Stomach (tissue), 8 donors: ENCODE measurements at regions not wholly inside any gene's neighbourhood (a gene's known extent, or its start where the extent isn't known, plus 50 kb on each side); places are given as distances from the start of the nearest gene placed in this dataset.

Experiments
- DNase-seq, 2 donors: peaks; one replicate each; pipeline versions ENCODE4 v3.0.0 to v3.0.0-alpha.2; 2013 to 2019
- H3K27ac ChIP-seq, 5 donors: fragments of 200-600 bp in 4 of 5; sonication (generic) in 4 of 5; one replicate each; pipeline ENCODE4 v1.5.1; 2013 to 2019; ENCODE audit warnings: mild to moderate bottlenecking in 1 of 5, moderate library complexity in 1 of 5
- H3K27me3 ChIP-seq, 3 donors: fragments of 200-600 bp; sonication (generic); one replicate each; pipeline ENCODE4 v1.5.1; 2017 to 2019; ENCODE audit warnings: mixed run types in 1 of 3
- H3K36me3 ChIP-seq, 4 donors: fragments of 200-600 bp; sonication (generic); 1 replicate in 3 of 4; 2 replicates in 1 of 4; pipeline ENCODE4 v1.5.1; 2016 to 2019
- H3K4me1 ChIP-seq, 4 donors: fragments of 200-600 bp; sonication (generic); one replicate each; pipeline ENCODE4 v1.5.1; 2016 to 2019
- H3K4me3 ChIP-seq, 4 donors: fragments of 200-600 bp; sonication (generic) in 3 of 4; one replicate each; pipeline ENCODE4 v1.5.1; 2016 to 2019; ENCODE audit warnings: mild to moderate bottlenecking in 1 of 4
- H3K9me3 ChIP-seq, 4 donors: fragments of 200-600 bp; sonication (generic); one replicate each; pipeline ENCODE4 v1.5.1; 2016 to 2019
- EP300 ChIP-seq: sonication (generic); formaldehyde crosslinking; IDR thresholded peaks from one replicate; pipeline ENCODE4 v1.6.1; 2017; ENCODE audit warnings: antibody characterized with exemption
- POLR2A ChIP-seq, 4 donors: fragments of 450-650 bp; IDR thresholded peaks; one replicate each; pipeline ENCODE4 v1.6.1; 2016; ENCODE audit warnings: antibody characterized with exemption in 4 of 4, control low read depth in 2 of 4, mild to moderate bottlenecking in 1 of 4, moderate library complexity in 1 of 4
- POLR2AphosphoS5 ChIP-seq, 3 donors: sonication (generic); formaldehyde crosslinking; IDR thresholded peaks; one replicate each; pipeline ENCODE4 v1.6.1; 2016; ENCODE audit warnings: antibody characterized with exemption in 3 of 3
- whole genome bisulfite sequencing, 5 donors: extraction: QIAGEN DNeasy Blood & Tissue Kit in 3 of 5; methylation state at CpG; one replicate each; pipeline versions ENCODE4 v1.1.5 to v1.1.7; 2013 to 2018; 5-methylcytosine and 5-hydroxymethylcytosine counted together
- intact Hi-C: fragments of 100-400 bp; cut with DNase I; formaldehyde crosslinking; loops from one replicate; pipeline ENCODE4 v1.15.1; 2023; ENCODE audit warnings: low total_unique reads
- TF ChIP-seq, protein P1 (sequence below), 7 experiments: fragments of 450-650 bp in 4 of 7; fragments of 200-600 bp in 3 of 7; sonication (generic) in 3 of 7; IDR thresholded peaks; one replicate each; pipeline ENCODE4 v1.5.1; 2016 to 2019; ENCODE audit warnings: antibody characterized with exemption in 7 of 7, control low read depth in 2 of 7, mild to moderate bottlenecking in 1 of 7
- donor health status: healthy with polysubstance abuse.
- donor health status: Bipolar disorder and iron deficiency.
- donor health status: healthy.

DNA sequence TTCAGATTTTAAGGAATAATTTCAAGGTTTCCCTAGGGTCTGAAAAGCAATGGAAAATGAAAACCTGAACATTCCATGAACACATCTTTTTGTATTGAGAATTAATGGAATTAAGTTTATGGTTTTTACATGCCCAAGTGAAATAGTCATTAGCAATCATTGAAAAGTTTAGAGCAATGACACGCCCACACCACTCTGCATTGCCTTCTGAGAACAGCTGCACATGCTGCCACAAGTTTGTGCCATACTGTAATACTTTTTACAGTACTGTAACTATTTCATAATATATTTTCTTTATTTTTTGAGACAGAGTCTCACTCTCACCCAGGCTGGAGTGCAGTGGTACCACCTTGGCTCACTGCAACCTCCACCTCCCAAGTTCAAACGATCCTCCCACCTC is 345.2 kb upstream of the PMFBP1 start:
- no peaks in the 10 kb centered on the region for H3K4me1 ChIP-seq
- no peak for DNase-seq
- TF ChIP-seq POLR2A (IDR thresholded peaks at IDR 0.05) (no peak), POLR2AphosphoS5 (IDR thresholded peaks at IDR 0.05) (no peak), EP300 (no peak)
- TF ChIP-seq, protein P1, sequence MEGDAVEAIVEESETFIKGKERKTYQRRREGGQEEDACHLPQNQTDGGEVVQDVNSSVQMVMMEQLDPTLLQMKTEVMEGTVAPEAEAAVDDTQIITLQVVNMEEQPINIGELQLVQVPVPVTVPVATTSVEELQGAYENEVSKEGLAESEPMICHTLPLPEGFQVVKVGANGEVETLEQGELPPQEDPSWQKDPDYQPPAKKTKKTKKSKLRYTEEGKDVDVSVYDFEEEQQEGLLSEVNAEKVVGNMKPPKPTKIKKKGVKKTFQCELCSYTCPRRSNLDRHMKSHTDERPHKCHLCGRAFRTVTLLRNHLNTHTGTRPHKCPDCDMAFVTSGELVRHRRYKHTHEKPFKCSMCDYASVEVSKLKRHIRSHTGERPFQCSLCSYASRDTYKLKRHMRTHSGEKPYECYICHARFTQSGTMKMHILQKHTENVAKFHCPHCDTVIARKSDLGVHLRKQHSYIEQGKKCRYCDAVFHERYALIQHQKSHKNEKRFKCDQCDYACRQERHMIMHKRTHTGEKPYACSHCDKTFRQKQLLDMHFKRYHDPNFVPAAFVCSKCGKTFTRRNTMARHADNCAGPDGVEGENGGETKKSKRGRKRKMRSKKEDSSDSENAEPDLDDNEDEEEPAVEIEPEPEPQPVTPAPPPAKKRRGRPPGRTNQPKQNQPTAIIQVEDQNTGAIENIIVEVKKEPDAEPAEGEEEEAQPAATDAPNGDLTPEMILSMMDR (IDR thresholded peaks at IDR 0.05): no peak
- intact Hi-C loops: no loop called here
- 95 to 100% (median 96%) methylated on average over 2 of the region's 2 CpGs for WGBS, 5 donors
- no peaks in the 10 kb centered on the region for H3K27me3 ChIP-seq
- no peak overlapping the region for H3K4me3 ChIP-seq
- no peaks in the 10 kb centered on the region for H3K9me3 ChIP-seq
- H3K36me3 ChIP-seq: no peaks in the 10 kb centered on the region
- H3K27ac ChIP-seq: no peak overlapping the region

DNA sequence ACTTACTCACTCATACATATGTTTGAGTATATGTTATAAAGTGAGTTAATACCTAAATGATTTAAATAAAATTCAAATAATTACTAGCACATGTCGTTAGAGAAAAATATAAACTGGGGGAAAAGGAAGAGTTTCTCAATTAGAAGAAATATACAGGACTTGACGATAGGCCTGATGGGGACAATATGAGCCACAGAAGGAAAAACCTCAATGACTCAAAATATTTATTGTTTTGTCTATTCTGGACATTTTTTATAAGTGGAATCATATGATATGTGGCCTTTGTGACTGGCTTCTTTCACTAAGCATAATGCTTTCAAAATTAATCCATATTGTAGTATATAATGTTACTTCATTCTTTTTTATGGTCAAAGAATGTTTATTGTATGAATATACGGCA is 339.2 kb upstream of the PMFBP1 start:
- Histone ChIP-seq H3K27me3 (no peaks in the 10 kb centered on the region), H3K4me3 (no peak overlapping the region), H3K27ac (no peak overlapping the region), H3K36me3 (no peaks in the 10 kb centered on the region), H3K4me1 (no peaks in the 10 kb centered on the region), H3K9me3 (no peaks in the 10 kb centered on the region)
- no peak for DNase-seq
- 90 to 96% (median 95%) methylated on average over 3 of the region's 3 CpGs for WGBS, 5 donors
- intact Hi-C loops: no loop called here
- TF ChIP-seq POLR2A (IDR thresholded peaks at IDR 0.05) (no peak), POLR2AphosphoS5 (IDR thresholded peaks at IDR 0.05) (no peak), EP300 (no peak)
- TF ChIP-seq, protein P1 (IDR thresholded peaks at IDR 0.05): no peak

DNA sequence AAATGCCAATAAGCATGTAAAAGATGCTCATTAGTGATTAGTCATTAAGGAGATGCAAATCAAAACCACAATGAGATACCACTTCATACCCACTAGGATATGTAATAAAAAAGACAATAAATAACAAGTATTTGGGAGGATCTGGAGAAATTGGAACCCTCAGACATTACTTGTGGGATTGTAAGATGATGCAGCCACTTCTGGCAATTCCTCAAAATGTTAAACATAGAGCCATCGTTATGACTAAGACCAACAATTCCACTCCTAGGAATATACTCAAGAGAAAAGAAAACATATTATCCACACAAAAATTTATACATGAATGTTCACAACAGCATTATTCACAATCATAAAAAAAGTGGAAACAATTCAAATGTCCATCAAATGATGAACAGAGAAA is 336.2 kb upstream of the PMFBP1 start:
- WGBS, 5 donors: 81 to 92% (median 87%) methylated on average over 1 of the region's 1 CpG
- Histone ChIP-seq H3K27me3 (no peaks in the 10 kb centered on the region), H3K36me3 (no peaks in the 10 kb centered on the region), H3K4me1 (no peaks in the 10 kb centered on the region), H3K4me3 (no peak overlapping the region), H3K27ac (no peak overlapping the region), H3K9me3 (no peaks in the 10 kb centered on the region)
- DNase-seq: no peak
- TF ChIP-seq POLR2A (IDR thresholded peaks at IDR 0.05) (no peak), EP300 (no peak), POLR2AphosphoS5 (IDR thresholded peaks at IDR 0.05) (no peak)
- TF ChIP-seq, protein P1 (IDR thresholded peaks at IDR 0.05): no peak
- intact Hi-C loops: no loop called here

DNA sequence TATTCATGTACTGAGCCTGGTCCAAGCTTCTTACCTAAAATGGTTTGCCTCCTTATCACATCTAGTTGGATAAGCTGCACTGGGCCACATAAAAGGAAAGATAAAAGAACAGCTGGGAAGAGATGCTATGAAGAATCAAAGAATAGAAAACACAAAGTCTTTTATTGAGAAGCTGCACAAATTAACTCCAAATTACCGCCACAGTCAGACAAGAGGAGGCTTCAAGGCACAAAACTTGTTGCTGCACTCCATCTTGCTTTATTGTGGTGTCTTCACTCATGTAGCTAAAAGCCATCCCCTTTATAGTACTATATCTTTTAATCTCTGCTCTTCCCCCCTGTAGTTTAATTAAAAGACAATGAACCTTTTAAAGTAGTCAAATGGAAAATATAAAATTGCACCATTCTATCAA is 330.6 kb upstream of the PMFBP1 start:
- H3K36me3 ChIP-seq: no peaks in the 10 kb centered on the region
- H3K27ac ChIP-seq: no peak overlapping the region
- H3K4me1 ChIP-seq: no peaks in the 10 kb centered on the region
- no peak for DNase-seq
- no peaks in the 10 kb centered on the region for H3K27me3 ChIP-seq
- no peak overlapping the region for H3K4me3 ChIP-seq
- H3K9me3 ChIP-seq: no peaks in the 10 kb centered on the region
- intact Hi-C loops: no loop called here
- 65 to 84% (median 77%) methylated on average over 1 of the region's 1 CpG for WGBS, 5 donors
- no peak for TF ChIP-seq POLR2AphosphoS5 (IDR thresholded peaks at IDR 0.05)
- TF ChIP-seq EP300: no peak
- no peak for TF ChIP-seq POLR2A (IDR thresholded peaks at IDR 0.05)
- TF ChIP-seq, protein P1 (IDR thresholded peaks at IDR 0.05): no peak
